HCT116 (cell line): ENCODE measurements at regions not wholly inside any gene's neighbourhood (a gene's known extent, or its start where the extent isn't known, plus 50 kb on each side); places are given as distances from the start of the nearest gene placed in this dataset.

ENCODE experiments used
- ATAC-seq: fragments of 200-7000 bp; cut with Tn5 transposase; 2 replicates; pipeline ENCODE4 v1.9.1; 2020; ENCODE audit warnings: mild to moderate bottlenecking, moderate library complexity
- BruUV-seq: library from RNA; stranded (reverse); fragments of 400-500 nt; replicated peaks from 2 replicates; lab custom pipeline; 2021; lab: Mats Ljungman, UMichigan
- CTCF ChIA-PET: fragments of 300-600 bp; sonication (Branson Sonifier 250); formaldehyde crosslinking; loops from one replicate; lab custom pipeline; 2021; ENCODE audit warnings: antibody characterized with exemption; lab: Charles Lee
- POLR2A ChIA-PET: fragments of 300-600, 350-600 bp; sonication (Branson Sonifier 250); formaldehyde crosslinking; loops from one replicate; lab custom pipeline; 2021; ENCODE audit warnings: antibody characterized with exemption; lab: Charles Lee
- RAD21 ChIA-PET, 2 experiments: fragments of 300-600 bp; sonication (Branson Sonifier 250); formaldehyde crosslinking; loops; one replicate each; lab custom pipeline; 2023; ENCODE audit warnings: low total read pairs in 2 of 2; ENCODE audit not compliant: uncharacterized antibody in 2 of 2, unreplicated experiment in 2 of 2, low non-redundant PET in 1 of 2; lab: Charles Lee
- DNase-seq: peaks from one replicate; pipeline ENCODE4 v3.0.0-alpha.2; 2010; ENCODE audit warnings: low read depth, low spot score
- H2AFZ ChIP-seq: fragments of 200-600 bp; shearing (Covaris generic), sonication (generic); 2 replicates; pipeline ENCODE4 v1.6.1; 2017; ENCODE audit warnings: low read depth, mixed run types, mixed read lengths, antibody characterized with exemption, low read length; ENCODE audit not compliant: poor library complexity, severe bottlenecking
- H3K27ac ChIP-seq: 2 replicates; pipeline ENCODE4 v1.5.1; 2012; ENCODE audit warnings: low read depth, low read length
- H3K27me3 ChIP-seq: fragments of 200-600 bp; sonication (generic); 2 replicates; pipeline ENCODE4 v1.6.1; 2016; ENCODE audit warnings: mixed run types, low read length, mixed read lengths; ENCODE audit not compliant: insufficient read depth
- H3K36me3 ChIP-seq, 2 experiments: fragments of 200-500 bp in 1 of 2; fragments of 200-600 bp in 1 of 2; sonication (Bioruptor generic) in 1 of 2; sonication (generic) in 1 of 2; 2 replicates each; pipeline versions ENCODE4 v1.5.1 to v1.6.1; 2014 to 2016; ENCODE audit warnings: low read length in 2 of 2, inconsistent platforms in 1 of 2, mixed read lengths in 1 of 2, mixed run types in 1 of 2; ENCODE audit not compliant: insufficient read depth in 2 of 2, control insufficient read depth in 1 of 2
- H3K4me1 ChIP-seq, 2 experiments: fragments of 200-600 bp in 1 of 2; sonication (generic) in 1 of 2; 2 replicates each; pipeline versions ENCODE4 v1.5.1 to v1.6.1; 2012 to 2017; ENCODE audit warnings: low read length in 2 of 2, inconsistent platforms in 1 of 2, mild to moderate bottlenecking in 1 of 2, mixed read lengths in 1 of 2, mixed run types in 1 of 2, moderate library complexity in 1 of 2; ENCODE audit not compliant: insufficient read depth in 2 of 2, control insufficient read depth in 1 of 2
- H3K4me2 ChIP-seq: fragments of 200-600 bp; sonication (generic); 2 replicates; pipeline ENCODE4 v1.6.1; 2017; ENCODE audit warnings: mixed run types, low read length, mixed read lengths
- H3K4me3 ChIP-seq, 2 experiments: fragments of 200-600 bp in 1 of 2; sonication (generic) in 1 of 2; replicated peaks in 1 of 2; 2 replicates each; pipeline ENCODE4 v1.5.1; 2011 to 2016; ENCODE audit warnings: low read length in 2 of 2, control low read depth in 1 of 2, low read depth in 1 of 2, mild to moderate bottlenecking in 1 of 2, mixed read lengths in 1 of 2, mixed run types in 1 of 2
- H3K79me2 ChIP-seq: fragments of 200-600 bp; sonication (generic); 2 replicates; pipeline ENCODE4 v1.6.1; 2017; ENCODE audit warnings: mild to moderate bottlenecking, mixed run types, low read length, moderate library complexity, mixed read lengths; ENCODE audit not compliant: insufficient read depth
- H3K9ac ChIP-seq: fragments of 200-600 bp; sonication (generic); 2 replicates; pipeline ENCODE4 v1.6.1; 2016; ENCODE audit warnings: low read length, mixed read lengths
- H3K9me2 ChIP-seq: fragments of 200-600 bp; sonication (generic), shearing (Covaris generic); 2 replicates; pipeline ENCODE4 v1.6.1; 2017; ENCODE audit warnings: mixed run types, mild to moderate bottlenecking, moderate library complexity; ENCODE audit not compliant: insufficient read depth
- H3K9me3 ChIP-seq, 2 experiments: fragments of 200-500 bp in 1 of 2; fragments of 200-600 bp in 1 of 2; sonication (Bioruptor generic) in 1 of 2; sonication (generic) in 1 of 2; 2 replicates each; pipeline ENCODE4 v1.6.1; 2014 to 2017; ENCODE audit warnings: low read length in 2 of 2, mixed read lengths in 2 of 2, inconsistent platforms in 1 of 2, low read depth in 1 of 2, mild to moderate bottlenecking in 1 of 2, mixed run types in 1 of 2, moderate library complexity in 1 of 2; ENCODE audit not compliant: control insufficient read depth in 1 of 2, insufficient read depth in 1 of 2
- H4K20me1 ChIP-seq: fragments of 200-600 bp; sonication (generic), shearing (Covaris generic); 2 replicates; pipeline ENCODE4 v1.6.1; 2017; ENCODE audit warnings: mixed run types, mild to moderate bottlenecking, moderate library complexity; ENCODE audit not compliant: insufficient read depth
- ATF3 ChIP-seq: IDR thresholded peaks from 2 replicates; pipeline ENCODE4 v1.6.1; 2012
- CTCF ChIP-seq, 3 experiments: fragments of 200-600 bp in 1 of 3; sonication (generic) in 1 of 3; IDR thresholded peaks in 2 of 3; conservative IDR thresholded peaks in 1 of 3; 2 replicates each; pipeline ENCODE4 v1.5.1; 2012 to 2017; ENCODE audit warnings: low read depth in 2 of 3, low read length in 2 of 3, antibody characterized with exemption in 1 of 3, borderline replicate concordance in 1 of 3, control low read depth in 1 of 3, mild to moderate bottlenecking in 1 of 3, mixed read lengths in 1 of 3, mixed run types in 1 of 3, moderate library complexity in 1 of 3; ENCODE audit not compliant: insufficient read depth in 1 of 3
- EGR1 ChIP-seq: IDR thresholded peaks from 2 replicates; pipeline ENCODE4 v1.6.1; 2012; ENCODE audit warnings: low read depth
- ELF1 ChIP-seq: IDR thresholded peaks from 2 replicates; pipeline ENCODE4 v1.6.1; 2012; ENCODE audit warnings: low read depth, borderline replicate concordance
- EZH2phosphoT487 ChIP-seq: fragments of 200-600 bp; IDR thresholded peaks from 2 replicates; pipeline ENCODE4 v1.6.1; 2018; ENCODE audit warnings: antibody characterized with exemption, borderline replicate concordance
- POLR2A ChIP-seq: IDR thresholded peaks from 2 replicates; pipeline ENCODE4 v1.7.0; 2011; ENCODE audit warnings: borderline replicate concordance; ENCODE audit not compliant: insufficient read depth, insufficient read length; ENCODE audit errors: extremely low read depth
- POLR2AphosphoS5 ChIP-seq: IDR thresholded peaks from 2 replicates; pipeline ENCODE4 v1.6.1; 2011; ENCODE audit warnings: mild to moderate bottlenecking, low read depth, low read length, moderate library complexity
- SIN3A ChIP-seq: IDR thresholded peaks from 2 replicates; pipeline ENCODE4 v1.6.1; 2012; ENCODE audit warnings: low read depth
- SP1 ChIP-seq: IDR thresholded peaks from 2 replicates; pipeline ENCODE4 v1.6.1; 2012; ENCODE audit warnings: low read depth
- SRF ChIP-seq: IDR thresholded peaks from 2 replicates; pipeline ENCODE4 v1.6.1; 2012; ENCODE audit warnings: low read depth
- TCF7L2 ChIP-seq: IDR thresholded peaks from 2 replicates; pipeline ENCODE4 v1.7.0; 2011; ENCODE audit warnings: borderline replicate concordance, inconsistent platforms; ENCODE audit not compliant: insufficient read depth, insufficient read length; ENCODE audit errors: extremely low read depth
- ZBTB33 ChIP-seq: IDR thresholded peaks from 2 replicates; pipeline ENCODE4 v1.6.1; 2011; ENCODE audit warnings: mild to moderate bottlenecking, low read length, moderate library complexity; ENCODE audit not compliant: insufficient replicate concordance; ENCODE audit errors: extremely low read depth
- ZNF274 ChIP-seq: fragments of 200-500 bp; sonication (Bioruptor generic); IDR thresholded peaks from 2 replicates; pipeline ENCODE4 v1.6.1; 2014; ENCODE audit warnings: mild to moderate bottlenecking, low read depth, low read length, inconsistent platforms
- intact Hi-C: fragments of 100-400 bp; cut with micrococcal nuclease; formaldehyde crosslinking; loops from 2 replicates; pipeline ENCODE4 v1.10.0; 2022

- TF ChIP-seq CTCF (IDR thresholded peaks at IDR 0.05 in 2 of 3, conservative IDR thresholded peaks at IDR 0.05 in 1 of 3; ENCODE audit: borderline replicate concordance in 1 of 3, insufficient read depth in 1 of 3, low read depth in 2 of 3, low read length in 2 of 3) = no peak
- TF ChIP-seq TCF7L2 = no peak
- TF ChIP-seq POLR2AphosphoS5 = no peak
- no peak for TF ChIP-seq ATF3
- no peak for TF ChIP-seq EGR1
- no peak for TF ChIP-seq ELF1
- no peak for TF ChIP-seq POLR2A
- TF ChIP-seq ZBTB33 = no peak
- no peak for TF ChIP-seq SRF
- TF ChIP-seq SP1 = no peak
- TF ChIP-seq EZH2phosphoT487 = no peak
- no peak for TF ChIP-seq ZNF274
- TF ChIP-seq SIN3A = no peak
- RAD21 ChIA-PET = no interaction called here
These were observed 74.9 kb upstream of the HMHB1 start for GRCh38 chr5:143737062-143737461.

More at GRCh38 chr5:143737062-143737461, 74.9 kb upstream of the HMHB1 start:
- ChIA-PET CTCF (no interaction called here), POLR2A (no interaction called here)
- Histone ChIP-seq H3K9ac (no peak overlapping the region), H3K27me3 (no peaks in the 10 kb centered on the region), H3K4me3 (no peak overlapping the region), H2AFZ (no peak overlapping the region), H3K79me2 (no peaks in the 10 kb centered on the region), H3K4me1 (no peaks in the 10 kb centered on the region), H3K27ac (no peak overlapping the region), H4K20me1 (no peaks in the 10 kb centered on the region), H3K9me3 (no peaks in the 10 kb centered on the region), H3K36me3 (no peaks in the 10 kb centered on the region), H3K4me2 (no peak overlapping the region), H3K9me2 (no peaks in the 10 kb centered on the region)
- DNase-seq (no peak), ATAC-seq (no peak)
- BruUV-seq = no TSS peak
- intact Hi-C loops = no loop called here
